Activated T-cell treated with anti-CD3 and anti-CD28 coated beads for 48 hours (primary cell): ENCODE measurements at regions not wholly inside any gene's neighbourhood (a gene's known extent, or its start where the extent isn't known, plus 50 kb on each side); places are given as distances from the start of the nearest gene placed in this dataset.

Source experiments
- DNase-seq: peaks from one replicate; pipeline ENCODE4 v3.0.0-alpha.2; 2020; ENCODE audit warnings: low read depth

- no peak for DNase-seq
Observed at GRCh38 chr2:181341855-181342600, 115.2 kb upstream of the ITGA4 start.

GRCh38 chr2:181348107-181348837, 108.9 kb upstream of the ITGA4 start:
- DNase-seq = no peak

GRCh38 chr2:181352158-181352557, 105.0 kb upstream of the ITGA4 start:
- no peak for DNase-seq

- no peak for DNase-seq
Observed at GRCh38 chr2:181354626-181355025, 102.6 kb upstream of the ITGA4 start.

GRCh38 chr2:181356526-181357130, 100.6 kb upstream of the ITGA4 start:
- no peak for DNase-seq

DNA sequence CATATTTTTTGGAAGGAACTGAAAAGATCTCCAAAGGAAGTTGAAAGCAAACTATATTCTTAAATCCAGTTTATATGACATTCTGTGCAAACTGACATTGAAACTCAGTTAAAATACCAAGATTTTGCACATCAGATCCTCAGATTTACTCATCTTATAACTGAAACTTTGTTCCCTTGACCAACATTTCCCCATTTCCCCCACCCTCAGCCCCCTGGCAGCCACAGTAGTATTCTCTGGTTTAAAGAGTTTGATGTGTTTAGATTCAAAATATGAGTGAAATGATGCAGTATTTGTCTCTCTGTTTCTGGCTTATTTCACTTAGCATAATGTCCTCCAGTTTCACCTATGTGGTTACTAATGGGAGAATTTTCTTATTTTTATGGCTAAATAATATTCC, 99.2 kb upstream of the ITGA4 start:
- peak; percentile 10 for DNase-seq

DNA sequence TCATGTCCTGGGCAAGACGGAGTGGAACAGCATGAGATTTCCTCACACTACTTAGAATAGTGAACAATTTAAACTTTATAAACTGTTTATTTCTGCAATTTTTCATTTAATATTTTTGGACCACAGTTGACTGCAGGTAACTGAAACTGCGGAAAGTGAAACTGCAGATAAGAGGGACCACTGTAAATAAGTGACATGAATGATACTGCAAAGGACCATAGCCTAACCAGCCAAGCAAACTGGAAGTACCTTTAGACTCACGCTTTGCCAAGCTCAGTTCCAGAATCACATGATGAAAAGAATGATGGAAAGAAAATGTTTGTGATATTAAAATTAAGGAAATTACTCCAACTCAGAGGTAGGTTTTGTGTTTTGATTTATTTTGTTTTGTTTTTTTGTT, 94.6 kb upstream of the ITGA4 start:
- no peak for DNase-seq

DNA sequence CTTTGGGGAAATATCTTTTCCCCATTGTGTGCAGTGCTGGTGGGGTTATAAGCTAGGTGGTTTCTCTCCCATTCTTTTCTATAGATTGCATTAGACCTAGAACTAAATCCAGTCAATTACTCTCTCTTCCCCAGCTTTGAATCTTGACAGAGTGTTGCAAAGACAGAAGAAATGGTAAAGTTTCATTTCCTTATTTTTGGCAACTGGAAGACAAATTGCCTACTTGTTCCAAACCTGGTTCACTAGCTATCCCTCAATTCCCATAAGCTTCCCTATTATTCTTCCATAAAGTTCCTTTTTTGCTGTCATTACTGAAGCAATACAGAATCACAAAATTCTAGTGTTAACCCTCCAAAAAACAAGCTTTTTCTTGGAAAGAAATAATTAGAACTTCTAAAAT, 94.0 kb upstream of the ITGA4 start:
- DNase-seq = no peak

- DNase-seq = no peak
Observed at GRCh38 chr2:181364492-181365170, 92.6 kb upstream of the ITGA4 start.

- DNase-seq = no peak
Observed at GRCh38 chr2:181366675-181367175, 90.5 kb upstream of the ITGA4 start.

DNA sequence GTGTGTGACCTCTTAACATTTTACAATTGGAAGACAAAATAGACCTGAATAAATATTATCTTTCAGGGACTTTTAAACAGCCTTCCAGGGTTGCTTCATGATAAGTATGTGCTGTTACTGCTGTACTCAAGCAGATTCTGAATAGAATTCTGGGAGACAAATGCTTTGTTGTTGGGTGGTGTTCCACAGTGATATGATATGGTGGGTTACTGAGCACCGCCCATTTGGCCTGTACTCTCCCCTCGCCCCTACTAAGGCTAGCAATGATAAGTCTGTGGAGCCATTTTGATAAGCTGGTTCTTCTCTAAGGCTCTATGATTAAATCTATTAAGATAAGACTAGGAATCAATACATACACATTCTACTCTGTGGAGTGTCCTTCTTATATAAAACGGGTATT, 89.8 kb upstream of the ITGA4 start:
- DNase-seq = no peak

DNA sequence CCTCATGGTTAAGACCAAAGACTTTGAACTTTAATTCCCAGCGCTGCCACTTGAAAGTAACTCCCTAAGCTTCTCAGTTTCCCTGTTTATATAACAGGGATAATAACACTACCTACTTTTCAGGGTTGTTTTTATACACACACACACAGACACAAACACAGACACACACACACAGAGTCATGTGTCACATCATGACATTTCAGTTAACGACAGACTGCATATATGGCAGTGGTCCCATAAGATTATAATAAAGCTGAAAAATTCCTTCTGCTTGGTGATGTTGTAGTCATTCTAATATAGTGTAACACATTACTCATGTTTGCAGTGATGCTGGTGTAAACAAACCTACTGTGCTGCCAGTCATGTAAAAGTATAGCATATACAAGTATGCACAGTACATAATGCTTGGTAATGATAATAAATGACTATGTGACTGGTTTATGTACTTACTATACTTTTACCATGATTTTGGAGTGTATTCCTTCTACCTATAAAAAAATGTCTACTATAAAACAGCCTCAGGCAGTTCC, 89.2 kb upstream of the ITGA4 start:
- DNase-seq = no peak

DNA sequence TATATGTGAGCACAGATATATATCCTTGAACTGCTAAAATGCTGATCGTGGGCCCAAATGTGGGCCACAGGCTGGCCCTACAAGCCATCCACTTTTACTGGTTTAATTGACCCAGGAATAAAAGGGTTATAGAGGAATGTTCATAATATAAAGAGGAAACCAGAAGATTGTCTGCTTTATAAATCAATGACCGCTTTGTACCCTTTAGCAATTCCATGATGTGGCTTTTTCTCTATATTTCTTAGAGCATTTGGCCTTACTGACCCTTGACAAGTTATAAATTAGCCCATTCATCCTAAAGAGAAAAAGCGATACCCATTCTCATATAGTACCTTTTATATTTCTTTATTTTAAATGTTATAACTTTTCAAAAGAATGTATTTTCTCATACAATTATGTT, 87.1 kb upstream of the ITGA4 start:
- DNase-seq = no peak

DNA sequence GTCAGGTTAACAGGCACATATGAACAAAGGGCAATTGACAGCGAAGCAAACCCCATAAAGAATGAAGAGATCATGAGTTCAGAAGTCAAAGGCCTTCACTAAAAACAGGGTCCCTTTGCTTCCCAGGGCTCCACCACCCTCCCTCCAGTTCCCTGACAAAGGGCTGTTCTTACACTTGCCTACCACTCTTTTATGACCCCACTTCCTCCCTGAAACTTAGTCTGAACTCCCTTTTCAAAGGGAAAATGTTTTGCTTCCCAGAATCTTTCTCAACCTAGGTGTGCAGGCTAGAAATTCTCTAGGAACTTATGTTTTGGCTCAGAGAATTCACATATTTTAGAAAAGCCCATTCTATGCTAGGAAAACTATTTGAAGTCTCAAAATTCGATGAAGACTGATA, 86.0 kb upstream of the ITGA4 start:
- DNase-seq = no peak

DNA sequence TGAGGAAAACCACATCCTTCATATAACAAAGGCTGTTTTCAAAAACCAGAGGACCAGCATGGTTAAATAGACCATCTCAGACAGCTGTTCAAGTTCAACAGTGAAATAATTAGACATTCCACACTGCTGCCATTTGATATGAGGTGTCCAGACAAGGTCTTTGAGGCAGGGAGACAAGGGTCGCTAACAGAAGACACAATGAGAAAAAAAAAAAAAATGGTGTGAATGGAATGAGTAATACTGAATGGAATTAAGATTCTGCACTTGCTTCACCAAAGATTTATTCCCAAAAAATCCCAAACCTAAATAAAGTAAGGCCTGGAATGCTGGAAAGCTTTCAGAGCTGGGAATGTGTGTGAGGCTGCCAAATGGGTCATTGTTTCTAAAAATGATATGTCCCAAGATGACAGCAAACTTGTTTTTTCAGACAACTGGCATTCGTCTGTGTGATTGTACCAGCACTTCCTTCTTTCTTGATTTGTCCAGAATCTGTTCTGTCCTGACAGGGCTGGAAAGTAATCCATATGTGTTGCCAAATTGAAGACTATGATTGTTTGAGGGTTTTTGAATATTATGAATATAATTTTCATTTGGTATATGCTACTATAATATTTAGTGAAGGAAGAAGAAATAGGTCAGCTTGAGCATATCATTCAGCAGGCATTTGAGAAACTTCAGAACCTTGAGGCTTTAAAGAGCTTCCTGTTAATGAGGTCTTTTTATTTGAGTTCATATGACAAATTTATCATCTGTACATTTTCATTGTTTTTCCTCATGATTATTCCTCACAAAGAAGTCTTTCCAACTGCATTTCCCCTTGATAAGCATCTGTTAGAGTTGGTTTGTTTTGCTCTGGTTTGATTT, 85.2 kb upstream of the ITGA4 start:
- no peak for DNase-seq

DNA sequence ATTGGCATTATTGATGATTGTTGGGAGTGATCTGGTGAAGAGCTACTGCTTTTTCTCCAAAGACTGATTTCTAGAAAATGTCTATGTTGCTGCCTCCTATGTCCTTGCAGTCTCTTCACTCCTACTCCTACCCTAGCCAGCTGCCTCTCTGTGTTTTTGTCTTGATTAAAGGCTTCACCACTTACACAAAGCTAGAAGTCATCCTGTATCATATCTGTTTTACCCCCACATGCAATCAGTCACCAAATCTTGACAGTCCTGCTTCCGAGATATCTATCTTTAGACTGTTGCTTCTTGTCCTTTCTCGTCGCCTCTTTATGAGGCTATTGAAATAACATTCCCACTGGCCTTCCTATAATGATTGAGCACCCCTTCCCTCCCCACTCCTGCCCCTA, 84.5 kb upstream of the ITGA4 start:
- no peak for DNase-seq

- no peak for DNase-seq
Observed at GRCh38 chr2:181374781-181375675, 82.2 kb upstream of the ITGA4 start.

GRCh38 chr2:181376442-181376841, 80.7 kb upstream of the ITGA4 start:
- DNase-seq = no peak

- DNase-seq = no peak
Observed at GRCh38 chr2:181376999-181377398, 80.2 kb upstream of the ITGA4 start.

DNA sequence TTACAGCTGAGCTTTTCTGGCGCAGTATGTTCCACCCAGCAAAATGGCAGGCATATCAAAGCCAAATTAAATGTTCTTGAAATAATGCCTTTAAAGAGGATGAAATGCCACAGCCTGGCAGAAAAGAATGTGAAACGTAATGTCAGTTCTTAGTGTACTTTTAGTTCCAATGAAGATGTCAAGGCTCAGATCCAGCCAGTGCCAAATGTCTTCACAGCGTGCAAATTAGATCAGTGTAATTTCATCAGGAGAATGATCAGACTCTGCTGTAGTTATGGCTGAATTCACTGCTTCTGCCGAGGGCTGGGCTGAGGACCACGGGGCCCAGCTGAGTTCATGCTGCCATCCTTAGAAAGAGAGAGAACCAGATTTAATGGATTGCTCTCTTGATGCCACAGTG, 78.7 kb upstream of the ITGA4 start:
- DNase-seq = no peak
